Activated CD4-positive, alpha-beta T cell treated with anti-CD3 and anti-CD28 coated beads, Interleukin-2, Interleukin-4, amounts not matched to agents 100 ng/mL and 50 ng/mL, durations not matched to agents 16 hours and 8 hours (primary cell): ENCODE measurements at regions not wholly inside any gene's neighbourhood (a gene's known extent, or its start where the extent isn't known, plus 50 kb on each side); places are given as distances from the start of the nearest gene placed in this dataset.
"Not testable (repeated sequence)": the region's sequence is repeated elsewhere in the genome, so short reads cannot be mapped to it uniquely, and the experiment has no call there.

Experiments used
- DNase-seq: peaks from one replicate; pipeline ENCODE4 v3.0.0-alpha.2; 2020; ENCODE audit warnings: low spot score

DNA sequence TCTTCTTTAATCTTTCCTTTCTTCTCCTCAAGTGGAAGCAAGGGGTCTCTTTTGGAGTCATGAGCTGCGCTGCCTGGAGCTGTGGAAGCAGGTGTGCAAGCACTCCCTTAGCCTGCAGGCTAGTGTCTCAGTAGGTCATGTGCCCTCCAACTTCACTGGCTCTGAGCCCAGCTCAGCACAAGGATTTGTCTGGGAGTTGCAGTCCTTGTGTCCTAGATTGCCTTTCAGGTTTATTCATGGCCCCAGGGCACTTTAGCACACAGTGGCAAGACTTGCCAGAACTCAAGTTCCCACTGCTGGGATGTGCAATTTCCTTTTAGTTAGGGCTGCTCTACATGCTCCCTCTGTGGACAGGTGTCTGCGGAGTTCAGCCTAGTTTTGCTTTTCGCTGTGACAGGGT lies 211.7 kb downstream of the LIG4 start:
- no peak for DNase-seq

DNA sequence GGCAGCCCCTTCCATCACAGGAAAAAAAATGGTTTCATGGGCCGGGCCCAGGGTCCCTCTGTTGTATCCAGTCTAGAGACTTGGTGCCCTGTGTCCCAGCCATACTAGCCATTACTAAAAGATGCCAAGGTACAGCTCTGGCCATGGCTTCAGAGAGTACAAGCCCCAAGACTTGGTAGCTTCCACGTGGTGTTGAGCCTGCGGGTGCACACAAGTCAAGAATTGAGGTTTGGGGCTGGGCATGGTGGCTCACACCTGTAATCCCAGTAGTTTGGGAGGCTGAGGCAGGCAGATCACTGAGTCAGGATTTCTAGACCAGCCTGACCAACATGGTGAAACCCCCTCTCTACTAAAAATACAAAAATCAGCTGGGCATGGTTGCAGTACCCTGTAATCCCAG lies 214.3 kb downstream of the LIG4 start:
- DNase-seq, result no peak

DNA sequence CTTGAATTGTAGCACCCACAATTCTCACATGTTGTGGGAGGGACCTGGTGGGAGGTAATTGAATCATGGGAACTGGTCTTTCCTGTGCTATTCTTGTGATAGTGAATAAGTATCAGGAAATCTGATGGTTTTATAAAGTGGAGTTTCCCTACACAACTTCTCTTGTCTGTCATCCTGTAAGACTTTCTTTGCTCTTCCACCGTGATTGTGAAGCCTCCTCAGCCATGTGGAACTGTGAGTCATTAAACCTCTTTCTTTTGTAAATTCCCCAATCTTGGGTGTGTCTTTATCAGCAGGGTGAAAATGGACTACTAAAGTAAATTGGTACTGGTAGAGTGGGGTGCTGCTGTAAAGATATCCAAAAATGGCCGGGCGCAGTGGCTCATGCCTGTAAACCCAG lies 215.6 kb downstream of the LIG4 start:
- no peak for DNase-seq

DNA sequence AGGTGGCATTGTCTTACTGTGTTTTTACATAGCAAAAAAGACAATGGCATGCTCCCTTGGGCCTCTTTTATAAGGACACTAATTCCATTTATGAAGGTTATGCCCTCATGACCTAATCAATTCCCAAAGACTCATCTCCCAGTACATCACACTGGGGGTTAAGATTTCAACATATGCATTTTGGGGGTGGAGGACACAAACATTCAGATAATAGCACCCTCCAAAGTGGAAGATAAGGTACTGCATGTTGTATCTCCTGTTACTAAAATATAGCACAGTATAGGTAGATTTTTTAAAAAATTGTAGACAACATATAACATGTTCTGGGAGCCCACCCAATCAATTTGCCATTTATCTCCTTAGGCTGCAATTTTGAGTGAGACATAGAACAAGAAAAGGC lies 221.2 kb downstream of the LIG4 start:
- no peak for DNase-seq

DNA sequence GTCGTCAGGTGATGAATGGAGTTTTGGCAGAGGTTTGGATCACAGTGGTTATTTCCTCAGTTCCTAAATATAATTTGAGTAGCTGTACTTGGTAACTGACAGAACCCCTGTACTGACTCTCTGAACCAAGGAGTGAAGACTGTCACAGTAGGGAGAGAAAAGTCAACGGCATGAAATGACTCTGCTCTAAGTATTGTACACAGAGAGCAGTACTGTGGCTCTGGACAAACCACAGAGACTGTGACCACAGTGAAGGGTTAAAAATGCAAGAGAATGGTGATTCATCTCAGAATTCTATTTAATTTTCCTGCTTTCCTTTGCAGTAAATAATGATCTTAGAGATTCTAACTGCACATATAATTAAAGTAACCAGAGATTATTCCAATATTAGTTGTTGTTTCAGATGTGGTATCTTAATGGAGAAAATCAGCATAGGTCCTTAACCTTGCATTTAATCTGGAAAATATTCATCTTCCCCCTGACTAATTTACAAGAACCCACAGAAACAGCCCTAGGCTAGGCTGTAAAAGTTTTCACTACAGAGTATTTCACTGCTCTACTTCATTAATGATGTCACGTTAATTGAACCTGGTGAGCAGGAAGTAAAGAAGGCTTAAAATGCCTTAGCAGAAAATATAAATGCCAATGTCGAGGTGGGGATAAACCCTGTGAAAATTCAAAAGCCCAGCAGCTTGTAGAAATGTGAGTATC lies 221.9 kb downstream of the LIG4 start:
- DNase-seq, result no peak

DNA sequence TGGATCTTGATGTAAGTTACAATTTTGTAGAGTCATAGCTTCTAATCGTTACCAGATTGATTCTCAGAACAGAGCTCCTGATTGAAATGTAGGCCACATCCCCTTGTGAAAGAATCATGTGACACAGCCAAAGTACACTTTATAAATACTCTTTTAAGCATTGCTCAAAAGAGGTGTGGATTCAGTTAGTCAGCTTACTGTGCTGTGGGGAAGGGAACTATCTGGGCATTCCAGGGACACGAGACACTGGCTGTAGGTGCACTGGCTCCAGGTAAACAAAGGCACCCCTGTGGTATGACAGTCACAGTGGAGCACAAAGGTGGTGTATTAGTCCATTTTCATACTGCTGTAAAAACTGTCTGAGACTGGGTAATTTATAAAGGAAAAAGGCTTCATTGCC lies 222.8 kb downstream of the LIG4 start:
- DNase-seq, result no peak

DNA sequence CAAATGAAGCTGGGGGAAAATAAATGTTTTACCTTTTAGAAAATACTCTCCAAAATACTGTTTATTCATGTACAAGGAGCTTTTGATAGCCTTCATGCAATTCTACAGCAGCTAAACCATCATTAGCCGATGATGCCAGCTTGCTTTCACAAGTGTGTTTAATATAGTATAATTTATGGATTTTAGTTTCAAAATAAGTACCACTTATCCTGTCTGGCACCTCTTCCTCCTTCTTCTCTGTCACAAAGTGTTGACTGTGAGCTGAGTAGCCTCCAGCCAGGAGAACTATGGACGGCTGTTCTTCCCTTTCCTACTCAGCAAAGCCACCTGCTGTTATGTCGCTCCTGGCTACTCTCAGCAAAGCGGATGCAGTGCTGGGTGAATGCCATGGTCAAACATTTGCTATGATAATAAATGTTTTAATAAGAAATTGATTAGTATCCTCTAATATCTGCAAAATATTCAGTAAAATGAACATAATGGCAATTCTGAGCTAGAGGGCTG lies 238.2 kb downstream of the LIG4 start:
- no peak for DNase-seq

DNA sequence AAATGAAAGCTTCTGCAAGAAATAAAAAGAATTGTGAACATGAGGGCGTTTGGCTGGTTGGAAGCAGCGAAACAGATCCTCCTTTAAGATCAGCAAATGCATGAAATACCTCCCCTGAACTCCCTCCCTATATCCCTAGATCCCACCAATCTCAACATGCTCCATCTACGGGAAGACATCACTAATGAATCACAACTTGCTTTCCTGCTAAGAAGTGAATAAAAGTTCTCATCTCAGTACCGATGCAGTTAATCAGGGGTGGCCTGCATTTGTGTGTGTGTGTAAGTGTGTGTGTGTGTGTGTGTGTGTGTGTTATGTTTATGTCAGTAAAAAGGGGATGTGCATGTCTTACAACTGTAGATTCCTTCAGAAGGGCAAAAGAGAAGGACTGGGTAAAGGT lies 238.7 kb downstream of the LIG4 start:
- DNase-seq, result no peak

DNA sequence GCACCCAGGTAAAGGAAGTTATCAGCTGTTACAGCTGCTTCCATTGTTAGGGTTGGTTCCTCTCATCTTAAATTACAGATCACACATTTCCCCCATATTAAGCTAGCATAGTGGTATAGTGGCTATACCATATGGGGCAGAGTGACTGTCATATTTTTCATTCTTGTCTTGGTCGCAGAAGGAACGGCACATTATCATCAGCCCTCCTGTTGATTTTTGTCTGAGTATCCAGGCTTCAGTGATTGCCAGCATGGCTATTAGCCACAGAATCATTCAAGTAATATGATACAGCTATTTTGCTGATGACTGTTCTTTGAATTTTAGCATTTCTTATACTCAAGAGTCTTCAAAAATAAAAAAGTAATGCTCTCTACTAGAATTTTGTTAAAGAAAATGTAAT lies 240.9 kb downstream of the LIG4 start:
- no peak for DNase-seq

DNA sequence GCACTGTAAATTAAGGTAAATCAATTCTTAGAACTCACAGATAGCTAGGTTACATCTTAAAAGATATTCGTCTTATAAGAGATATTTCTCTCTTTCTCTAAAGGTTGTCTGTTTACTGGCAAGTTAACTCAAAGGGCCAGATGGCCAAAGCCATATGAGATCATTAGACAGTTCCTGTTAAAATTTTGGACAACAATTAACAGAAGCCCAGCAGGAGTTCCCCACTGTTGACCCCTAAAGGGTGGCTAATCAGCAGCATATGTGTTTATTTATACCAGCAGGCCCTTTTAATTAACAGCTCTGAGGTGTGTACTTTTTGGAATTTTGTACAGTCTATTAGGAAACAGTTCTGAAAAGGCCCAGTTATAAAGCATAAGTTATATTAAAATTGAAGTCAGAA lies 245.8 kb downstream of the LIG4 start:
- no peak for DNase-seq

DNA sequence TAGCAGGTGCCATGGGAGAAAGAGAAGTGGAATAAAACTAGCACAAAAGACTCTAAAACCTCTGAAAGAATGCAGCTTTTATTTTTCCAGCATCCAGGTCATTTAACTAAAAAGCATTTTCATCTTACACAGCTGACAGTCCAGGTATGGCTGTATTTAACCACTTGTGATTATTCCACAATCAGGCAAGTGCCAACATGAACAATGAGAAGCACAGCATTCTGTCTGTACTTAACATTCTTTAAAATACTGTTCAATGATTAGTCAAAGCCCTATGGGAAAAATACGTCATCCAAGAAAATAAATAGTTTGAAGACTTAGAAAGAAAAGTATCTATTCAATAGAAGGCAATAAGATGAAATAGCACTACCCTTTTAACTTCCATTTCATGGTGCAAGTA lies 246.9 kb downstream of the LIG4 start:
- DNase-seq, result no peak

DNA sequence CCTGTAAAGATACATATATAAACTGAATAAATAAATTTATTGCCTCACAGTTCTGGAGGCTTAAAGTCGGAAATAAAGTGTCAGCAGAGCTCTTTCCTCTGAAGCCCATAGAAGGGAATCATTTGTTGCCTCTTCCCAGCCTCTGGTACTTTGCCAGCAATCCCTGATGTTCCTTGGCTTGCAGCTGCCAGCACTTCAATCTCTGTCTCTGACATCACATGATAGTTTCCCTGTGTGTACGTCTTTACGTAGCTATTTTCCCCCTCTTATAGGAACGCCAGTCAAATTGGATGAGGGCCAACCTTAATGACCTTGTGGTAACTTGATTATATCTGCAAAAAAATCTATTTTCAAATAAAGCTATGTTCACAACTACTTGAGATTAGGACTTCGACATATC lies 250.9 kb downstream of the LIG4 start:
- DNase-seq, result no peak

DNA sequence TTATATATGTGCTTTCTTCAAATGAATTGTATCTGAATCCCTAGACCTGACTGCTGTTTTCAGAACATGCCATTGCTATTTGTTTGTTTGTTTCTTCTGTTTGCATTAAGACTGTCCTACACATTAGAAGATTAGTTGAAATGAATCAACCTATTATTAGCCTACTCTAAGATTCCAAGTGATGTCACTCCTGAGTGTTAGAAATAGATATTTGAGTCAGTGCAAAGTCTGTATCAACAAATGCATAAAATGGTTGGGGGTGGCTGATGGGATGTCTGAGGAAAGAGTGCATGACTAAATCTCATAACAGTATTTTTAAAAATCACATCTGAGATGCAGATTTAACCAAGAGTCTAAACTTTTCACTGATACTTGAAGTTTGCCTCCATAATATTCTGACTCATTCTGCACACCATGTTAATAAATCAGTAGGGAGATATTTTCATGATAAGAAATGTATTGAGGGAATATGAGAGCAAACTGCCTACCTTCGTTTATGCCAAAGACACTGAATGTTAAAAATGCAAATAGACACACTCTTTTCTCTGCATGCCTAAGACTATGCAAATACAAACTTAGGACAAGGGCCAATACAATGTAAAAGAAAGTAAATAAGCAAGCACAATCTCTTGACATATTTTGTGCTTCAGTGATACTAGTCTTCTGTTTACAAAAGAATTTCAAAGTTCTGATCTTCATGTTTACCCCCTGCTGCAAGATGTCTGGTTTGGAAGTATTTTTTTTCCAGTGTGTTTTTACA lies 253.3 kb downstream of the LIG4 start:
- no peak for DNase-seq

DNA sequence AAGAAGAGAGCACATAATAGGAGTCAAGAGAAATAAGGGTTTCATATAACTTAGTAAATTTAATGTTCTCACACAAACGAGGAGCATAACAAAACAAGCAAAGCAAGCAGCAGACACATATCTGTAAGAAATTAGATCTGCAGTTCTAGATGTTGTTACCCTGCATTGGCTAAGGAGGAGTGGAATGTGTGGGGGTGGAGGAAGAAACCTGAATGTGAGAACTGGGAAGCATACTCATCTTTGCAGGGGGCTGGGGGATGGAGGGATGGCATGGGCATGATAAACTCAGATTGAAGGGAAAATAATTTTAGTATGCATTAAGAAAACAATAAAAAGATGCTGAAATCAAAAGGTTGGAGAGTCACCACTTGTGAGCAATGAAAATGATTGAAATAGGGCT lies 255.0 kb downstream of the LIG4 start:
- no peak for DNase-seq

DNA sequence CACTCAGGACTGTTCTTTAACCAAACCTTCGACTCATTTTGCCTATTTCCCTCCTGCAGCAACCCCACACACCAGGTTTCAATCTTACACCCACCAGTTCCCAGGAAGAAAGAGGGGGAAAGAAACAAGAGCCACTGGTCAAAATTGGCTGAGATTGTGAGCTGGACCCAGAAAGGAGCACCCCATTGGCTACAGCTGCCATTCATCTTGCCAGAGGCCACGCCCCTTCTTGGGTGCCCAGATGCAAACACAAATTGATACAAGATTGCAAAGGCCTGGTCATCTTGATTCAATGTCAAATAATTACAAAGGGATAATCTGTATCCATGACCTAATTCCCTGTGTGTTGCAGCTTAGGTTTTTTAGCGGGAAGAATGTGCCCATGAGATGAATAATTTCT lies 258.4 kb downstream of the LIG4 start:
- no peak for DNase-seq

DNA sequence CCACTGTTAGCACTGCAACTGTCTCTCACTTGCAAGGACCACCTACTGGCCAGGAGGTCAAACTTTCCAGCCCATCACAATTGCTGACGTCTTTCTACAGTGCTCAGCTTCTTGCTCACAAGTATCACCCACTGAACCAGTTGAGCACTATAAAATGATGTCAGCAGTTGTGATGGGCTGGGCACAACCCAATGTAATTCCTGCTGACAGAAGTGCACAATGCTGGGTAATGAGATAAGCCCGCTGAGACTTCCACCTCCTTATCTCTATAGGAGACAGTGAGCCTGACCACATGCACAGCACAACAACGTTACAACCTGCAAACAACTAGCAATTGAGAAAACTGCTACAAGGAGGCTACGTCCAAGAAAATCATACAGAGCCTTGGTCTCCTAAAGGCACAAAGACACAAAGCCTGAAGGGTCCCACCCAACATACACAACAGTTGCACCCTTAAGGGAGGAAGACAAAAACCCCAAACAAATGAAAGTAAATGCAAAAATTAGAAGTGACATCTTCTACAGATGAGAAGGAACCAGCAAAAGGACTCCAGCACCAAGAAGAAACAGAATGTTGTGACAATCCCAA lies 273.2 kb downstream of the LIG4 start:
- no peak for DNase-seq

DNA sequence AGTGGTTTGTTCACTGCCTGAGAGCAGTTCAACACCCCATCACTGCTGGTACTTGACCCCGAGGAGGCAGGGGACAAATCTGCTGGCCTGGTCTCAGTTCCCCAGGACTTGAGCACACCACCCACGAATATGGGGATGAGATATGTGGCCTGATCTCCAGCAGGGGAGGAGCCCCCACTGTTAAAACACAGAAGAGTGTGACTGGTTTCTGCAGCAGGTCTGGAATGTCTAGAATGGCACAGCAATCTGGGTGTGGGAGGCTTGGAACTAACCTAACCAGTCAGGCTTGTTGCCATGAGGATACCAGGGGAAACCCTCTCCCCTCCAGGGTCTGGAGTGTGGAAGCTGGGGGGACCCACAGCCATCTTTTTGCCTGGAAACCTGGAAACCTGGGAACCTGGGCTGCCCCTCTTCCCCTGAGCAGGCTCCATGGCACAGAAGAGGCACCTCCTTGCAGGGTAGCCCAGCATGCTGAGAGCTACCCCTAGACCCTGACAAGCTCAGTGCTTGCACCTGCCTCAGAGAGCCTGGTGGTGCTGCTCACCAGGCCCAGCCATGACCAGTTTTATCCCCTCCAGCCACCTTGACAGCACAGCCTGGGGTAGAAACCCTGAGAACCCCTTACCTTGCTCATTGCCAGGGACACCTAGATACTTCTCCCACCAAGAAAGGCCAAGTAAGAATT lies 273.8 kb downstream of the LIG4 start:
- no peak for DNase-seq

DNA sequence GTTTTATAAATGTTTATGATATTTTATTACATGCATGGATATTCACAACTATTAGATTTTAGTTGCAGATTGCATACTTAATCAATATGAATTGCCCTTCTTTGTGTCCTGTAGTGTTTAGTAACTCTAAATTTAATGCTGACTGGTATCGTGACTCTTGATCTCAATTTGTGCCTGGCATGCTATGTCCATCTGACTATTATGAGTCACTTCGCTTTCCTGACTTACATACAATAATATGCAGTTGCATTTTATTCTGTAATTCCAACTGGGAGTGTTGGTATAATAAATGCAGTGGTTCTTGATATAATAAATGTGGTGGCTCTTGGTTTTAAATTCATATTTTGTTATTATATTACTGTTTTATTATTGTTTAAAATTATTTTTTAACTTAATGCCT lies 277.5 kb downstream of the LIG4 start:
- DNase-seq, result no peak

DNA sequence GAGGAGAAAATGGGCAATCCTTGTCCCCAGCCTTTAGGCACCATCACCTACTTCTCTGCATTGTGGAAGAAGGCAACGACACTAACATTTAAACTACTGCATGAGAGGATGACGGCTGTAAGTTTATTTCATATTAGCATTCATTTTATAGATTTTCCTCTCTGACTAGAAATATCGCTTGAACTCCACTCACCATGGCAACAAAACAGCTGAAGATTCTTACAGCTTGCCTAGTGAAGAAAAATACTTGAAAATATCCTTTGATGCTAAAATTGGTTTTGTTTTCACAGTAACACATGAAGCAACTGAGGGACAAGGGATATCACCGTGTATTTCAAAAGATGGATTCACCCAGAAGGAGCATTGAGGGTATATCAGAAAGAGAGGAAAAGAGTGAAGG lies 284.3 kb downstream of the LIG4 start:
- DNase-seq, result no peak

DNA sequence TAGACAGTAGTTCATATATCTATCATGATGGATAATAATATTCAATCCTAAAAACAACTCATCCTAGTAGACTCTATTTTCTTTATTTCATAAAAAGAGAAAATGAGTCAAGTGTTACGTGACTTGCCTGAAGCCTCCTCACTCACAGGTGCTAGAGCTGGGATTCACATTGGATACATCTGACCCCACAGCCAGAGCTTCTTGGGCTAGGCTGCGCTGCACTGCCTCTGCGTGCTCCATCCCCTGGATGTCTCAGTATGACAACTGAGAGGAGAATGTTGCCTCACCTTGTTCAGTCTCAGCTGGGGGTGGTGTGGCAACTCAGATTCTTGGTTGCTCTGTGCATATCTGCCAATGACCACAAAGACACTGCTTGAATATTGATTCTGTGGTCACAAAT lies 286.6 kb downstream of the LIG4 start:
- DNase-seq, result no peak

DNA sequence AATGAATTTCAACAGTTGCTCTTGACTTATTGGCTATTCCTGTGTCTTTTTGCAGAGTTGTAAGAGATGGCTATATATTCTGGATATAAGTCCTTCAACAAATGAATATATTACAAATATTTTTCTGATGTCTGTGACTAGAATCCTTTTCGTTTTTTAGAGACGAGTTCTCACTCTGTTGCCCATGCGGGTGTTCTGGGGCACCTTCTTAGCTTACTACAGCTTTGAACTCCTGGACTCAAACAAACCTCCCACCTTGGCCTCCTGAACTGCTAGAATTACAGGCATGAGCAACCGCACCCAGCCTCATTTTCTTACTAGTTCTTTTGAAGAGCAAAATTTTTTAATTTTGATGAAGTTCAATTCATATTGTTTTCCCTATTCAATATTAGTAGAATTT lies 287.8 kb downstream of the LIG4 start:
- DNase-seq, result no peak

DNA sequence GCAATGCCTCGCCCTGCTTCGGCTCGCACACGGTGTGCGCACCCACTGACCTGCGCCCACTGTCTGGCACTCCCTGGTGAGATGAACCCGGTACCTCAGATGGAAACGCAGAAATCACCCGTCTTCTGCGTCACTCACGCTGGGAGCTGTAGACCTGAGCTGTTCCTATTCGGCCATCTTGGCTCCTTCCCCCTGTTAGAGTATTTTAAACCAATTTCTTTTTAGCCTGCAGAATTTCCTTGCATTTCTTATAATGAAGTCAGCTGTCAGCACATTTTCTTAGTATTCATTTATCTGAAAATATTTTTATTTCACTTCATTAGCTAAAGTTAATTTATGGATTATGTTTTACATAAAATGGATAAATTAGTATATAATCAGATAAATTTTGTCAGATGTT lies 288.8 kb downstream of the LIG4 start:
- DNase-seq, result not testable (repeated sequence)

DNA sequence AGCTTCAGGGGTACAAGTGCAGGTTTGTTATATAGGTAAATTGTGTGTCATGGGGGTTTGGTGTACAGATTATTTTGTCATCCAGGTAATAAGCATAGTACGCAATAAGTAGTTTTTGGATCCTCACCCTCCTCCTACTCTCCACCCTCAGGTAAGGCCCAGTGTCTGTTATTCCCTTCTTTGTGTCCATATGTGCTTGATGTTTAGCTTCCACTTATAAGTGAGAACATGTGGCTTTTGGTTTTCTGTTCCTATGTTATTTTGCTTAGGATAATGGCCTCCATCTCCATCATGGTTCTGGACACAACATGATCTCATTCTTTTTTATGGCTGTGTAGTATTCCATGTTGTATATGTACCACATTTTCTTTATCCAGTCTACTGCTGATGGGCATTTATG lies 298.4 kb downstream of the LIG4 start:
- not testable (repeated sequence) for DNase-seq
